Caco-2 (cell line): ENCODE measurements at regions not wholly inside any gene's neighbourhood (a gene's known extent, or its start where the extent isn't known, plus 50 kb on each side); places are given as distances from the start of the nearest gene placed in this dataset.

Experiments
- BruUV-seq: library from RNA; stranded (reverse); fragments of 400-500 nt; replicated peaks from 2 replicates; lab custom pipeline; 2021; lab: Mats Ljungman, UMichigan
- CTCF ChIA-PET: fragments of 300-600 bp; sonication (Branson Sonifier 250); formaldehyde crosslinking; loops from one replicate; lab custom pipeline; 2022; ENCODE audit warnings: antibody characterized with exemption; lab: Charles Lee
- POLR2A ChIA-PET: fragments of 300-600 bp; sonication (Branson Sonifier 250); formaldehyde crosslinking; loops from one replicate; lab custom pipeline; 2022; ENCODE audit warnings: antibody characterized with exemption; lab: Charles Lee
- DNase-seq, 2 experiments: peaks; one replicate each; pipeline versions ENCODE4 v3.0.0 to v3.0.0-alpha.2; 2020 to 2022
- H3K27me3 ChIP-seq: replicated peaks from 2 replicates; pipeline ENCODE4 v1.6.0; 2011; ENCODE audit warnings: low read length; ENCODE audit not compliant: control insufficient read depth, insufficient read depth
- H3K36me3 ChIP-seq: 2 replicates; pipeline ENCODE4 v1.5.1; 2011; ENCODE audit warnings: low read length; ENCODE audit not compliant: control insufficient read depth, insufficient read depth
- H3K4me1 ChIP-seq: fragments of 250-450 bp; sonication (Bioruptor Pico); 2 replicates; pipeline ENCODE4 v1.5.1; 2020; ENCODE audit warnings: mild to moderate bottlenecking
- H3K4me3 ChIP-seq: 2 replicates; pipeline ENCODE4 v1.5.1; 2011; ENCODE audit warnings: low read depth, mild to moderate bottlenecking, control low read depth, low read length
- H3K9me3 ChIP-seq: fragments of 250-450 bp; sonication (Bioruptor Pico); 2 replicates; pipeline ENCODE4 v1.5.1; 2020; ENCODE audit warnings: mild to moderate bottlenecking, moderate library complexity
- H3K27ac Mint-ChIP-seq: one replicate; pipeline ENCODE4 v1.8.0; 2022; ENCODE audit warnings: mixed read lengths; ENCODE audit not compliant: unreplicated experiment
- H3K27me3 Mint-ChIP-seq: one replicate; pipeline ENCODE4 v1.8.0; 2022; ENCODE audit warnings: mixed read lengths; ENCODE audit not compliant: insufficient read depth, unreplicated experiment
- H3K36me3 Mint-ChIP-seq: one replicate; pipeline ENCODE4 v1.8.0; 2022; ENCODE audit warnings: mild to moderate bottlenecking, mixed read lengths; ENCODE audit not compliant: insufficient read depth, unreplicated experiment
- H3K4me1 Mint-ChIP-seq: one replicate; pipeline ENCODE4 v1.8.0; 2022; ENCODE audit warnings: low read depth, mixed read lengths; ENCODE audit not compliant: unreplicated experiment
- H3K4me3 Mint-ChIP-seq: one replicate; pipeline ENCODE4 v1.8.0; 2022; ENCODE audit warnings: mild to moderate bottlenecking, moderate library complexity, mixed read lengths; ENCODE audit not compliant: unreplicated experiment
- H3K9me3 Mint-ChIP-seq: one replicate; pipeline ENCODE4 v1.8.0; 2022; ENCODE audit warnings: mixed read lengths; ENCODE audit not compliant: unreplicated experiment
- intact Hi-C: fragments of 100-400 bp; cut with micrococcal nuclease; formaldehyde crosslinking; loops from one replicate; pipeline ENCODE4 v1.10.0; 2022; ENCODE audit not compliant: unreplicated experiment
- TF ChIP-seq, protein P1 (sequence below), 2 experiments: fragments of 200-600 bp in 1 of 2; IDR thresholded peaks; 1 replicate in 1 of 2; 2 replicates in 1 of 2; pipeline versions ENCODE4 v1.5.1 to v1.8.0; 2011 to 2022; ENCODE audit warnings: antibody characterized with exemption in 1 of 2, control low read depth in 1 of 2, inconsistent platforms in 1 of 2, low read depth in 1 of 2, low read length in 1 of 2, mild to moderate bottlenecking in 1 of 2, moderate library complexity in 1 of 2; ENCODE audit not compliant: insufficient read depth in 1 of 2, severe bottlenecking in 1 of 2, unreplicated experiment in 1 of 2

DNA sequence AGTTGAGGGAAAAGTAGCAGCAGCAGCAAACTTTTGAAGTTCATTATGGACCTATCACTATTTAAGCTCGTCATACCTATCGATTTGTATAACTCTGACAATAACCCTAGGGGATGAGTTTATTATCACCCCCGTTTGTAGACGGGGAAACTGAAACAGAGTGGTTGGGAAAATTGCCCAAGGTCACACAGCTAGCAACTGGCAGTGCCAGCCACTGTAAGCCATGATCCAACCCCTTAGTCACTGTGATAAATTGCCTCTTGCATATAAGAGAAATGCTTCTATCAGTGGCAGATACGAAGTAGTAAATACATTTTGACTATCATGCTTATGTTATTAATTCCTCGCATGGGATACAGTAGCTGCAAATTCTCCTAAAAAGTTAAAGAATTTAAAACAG, 73.3 kb upstream of the ATP10B start:
- BruUV-seq = no TSS peak
- H3K27me3 Mint-ChIP-seq = no peaks in the 10 kb centered on the region
- H3K9me3 Mint-ChIP-seq = peaks cover 9% of the 10 kb centered on the region
- no peaks in the 10 kb centered on the region for H3K27me3 ChIP-seq
- no peak overlapping the region for H3K4me3 Mint-ChIP-seq
- H3K4me1 ChIP-seq = peaks cover 74% of the 10 kb centered on the region
- no peaks in the 10 kb centered on the region for H3K36me3 ChIP-seq
- H3K36me3 Mint-ChIP-seq = peaks cover 8% of the 10 kb centered on the region
- no peak overlapping the region for H3K4me3 ChIP-seq
- DNase-seq = no peak
- H3K27ac Mint-ChIP-seq = no peak overlapping the region
- TF ChIP-seq, protein P1, sequence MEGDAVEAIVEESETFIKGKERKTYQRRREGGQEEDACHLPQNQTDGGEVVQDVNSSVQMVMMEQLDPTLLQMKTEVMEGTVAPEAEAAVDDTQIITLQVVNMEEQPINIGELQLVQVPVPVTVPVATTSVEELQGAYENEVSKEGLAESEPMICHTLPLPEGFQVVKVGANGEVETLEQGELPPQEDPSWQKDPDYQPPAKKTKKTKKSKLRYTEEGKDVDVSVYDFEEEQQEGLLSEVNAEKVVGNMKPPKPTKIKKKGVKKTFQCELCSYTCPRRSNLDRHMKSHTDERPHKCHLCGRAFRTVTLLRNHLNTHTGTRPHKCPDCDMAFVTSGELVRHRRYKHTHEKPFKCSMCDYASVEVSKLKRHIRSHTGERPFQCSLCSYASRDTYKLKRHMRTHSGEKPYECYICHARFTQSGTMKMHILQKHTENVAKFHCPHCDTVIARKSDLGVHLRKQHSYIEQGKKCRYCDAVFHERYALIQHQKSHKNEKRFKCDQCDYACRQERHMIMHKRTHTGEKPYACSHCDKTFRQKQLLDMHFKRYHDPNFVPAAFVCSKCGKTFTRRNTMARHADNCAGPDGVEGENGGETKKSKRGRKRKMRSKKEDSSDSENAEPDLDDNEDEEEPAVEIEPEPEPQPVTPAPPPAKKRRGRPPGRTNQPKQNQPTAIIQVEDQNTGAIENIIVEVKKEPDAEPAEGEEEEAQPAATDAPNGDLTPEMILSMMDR (IDR thresholded peaks at IDR 0.05; ENCODE audit: insufficient read depth in 1 of 2, low read depth in 1 of 2, low read length in 1 of 2, severe bottlenecking in 1 of 2, unreplicated experiment in 1 of 2) = no peak
- ChIA-PET POLR2A (no interaction called here), CTCF (no interaction called here)
- peaks cover 56% of the 10 kb centered on the region for H3K4me1 Mint-ChIP-seq
- H3K9me3 ChIP-seq = no peaks in the 10 kb centered on the region
- intact Hi-C loops = loop anchor here (2.0 kb wide), 2 partner anchors 34 to 122 kb away; no protein-coding TSS in a partner anchor

DNA sequence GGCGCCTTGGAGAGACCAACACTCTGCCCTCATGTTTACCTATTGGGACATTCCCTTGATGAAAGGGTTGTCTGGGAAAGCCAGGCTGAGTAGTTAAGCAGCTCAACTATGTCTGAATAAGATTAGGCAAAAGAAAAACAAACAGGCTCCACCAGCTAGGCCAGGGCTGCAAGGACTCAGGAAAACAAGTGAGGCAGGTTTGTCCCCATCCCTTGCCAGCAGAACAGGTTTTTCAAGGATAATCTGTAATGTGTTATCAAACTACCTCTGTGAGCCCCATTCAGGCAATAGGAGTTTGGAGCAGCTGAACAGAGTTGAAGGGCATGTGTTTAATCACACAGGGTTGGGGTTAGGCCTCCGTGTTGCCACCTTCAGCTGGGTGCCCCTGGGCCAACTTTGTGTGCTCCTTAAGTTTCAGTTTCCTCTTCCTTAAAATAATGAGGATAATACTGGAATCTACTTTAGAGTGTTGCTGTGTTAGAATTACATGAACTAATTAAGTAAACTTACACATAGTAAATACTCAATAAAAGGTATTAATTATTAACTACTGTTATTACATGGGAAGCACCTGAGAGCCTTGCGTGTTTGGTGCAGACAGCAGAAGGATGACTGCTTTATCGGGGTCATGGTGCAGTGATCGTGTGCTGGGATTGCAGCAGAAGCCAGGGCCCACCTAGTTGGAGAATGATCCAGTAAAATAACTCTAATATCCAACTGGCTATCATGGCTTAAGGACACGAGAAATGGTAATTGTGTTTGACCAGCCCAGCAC, 72.1 kb upstream of the ATP10B start:
- TF ChIP-seq, protein P1 (IDR thresholded peaks at IDR 0.05; ENCODE audit: insufficient read depth in 1 of 2, low read depth in 1 of 2, low read length in 1 of 2, severe bottlenecking in 1 of 2, unreplicated experiment in 1 of 2) = no peak
- Mint-ChIP-seq H3K9me3 (peaks cover 9% of the 10 kb centered on the region), H3K4me3 (peak overlapping the region; percentile 44), H3K27me3 (no peaks in the 10 kb centered on the region), H3K27ac (peak overlapping the region; percentile 76), H3K4me1 (peaks cover 46% of the 10 kb centered on the region), H3K36me3 (peaks cover 8% of the 10 kb centered on the region)
- peaks cover 64% of the 10 kb centered on the region for H3K4me1 ChIP-seq
- no peaks in the 10 kb centered on the region for H3K36me3 ChIP-seq
- intact Hi-C loops = loop anchor here (1.0 to 5.0 kb wide), 5 partner anchors 21 to 237 kb away; no protein-coding TSS in a partner anchor
- H3K4me3 ChIP-seq = no peak overlapping the region
- CTCF ChIA-PET = no interaction called here
- no TSS peak for BruUV-seq
- peak; percentile 95 to 97 for DNase-seq
- POLR2A ChIA-PET = no interaction called here
- no peaks in the 10 kb centered on the region for H3K9me3 ChIP-seq
- no peaks in the 10 kb centered on the region for H3K27me3 ChIP-seq

DNA sequence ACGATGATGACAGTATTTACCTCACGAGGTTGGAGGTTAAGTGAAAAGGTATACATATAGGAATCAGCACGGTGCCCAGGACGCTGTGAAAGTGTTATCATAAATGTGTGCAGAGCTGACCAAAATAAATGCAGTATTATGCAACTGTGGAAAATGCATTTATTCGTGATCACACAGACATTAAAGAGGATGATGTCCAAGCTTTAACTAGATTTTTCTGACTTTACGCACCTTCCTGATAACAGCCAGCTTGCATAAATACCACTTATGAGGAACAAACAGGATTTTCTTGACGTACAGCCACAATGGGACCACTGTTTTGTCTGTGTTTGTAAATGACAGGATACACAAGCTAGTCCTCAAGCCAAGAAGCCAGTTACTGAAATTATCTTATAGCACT, 71.4 kb upstream of the ATP10B start:
- TF ChIP-seq, protein P1 (IDR thresholded peaks at IDR 0.05; ENCODE audit: insufficient read depth in 1 of 2, low read depth in 1 of 2, low read length in 1 of 2, severe bottlenecking in 1 of 2, unreplicated experiment in 1 of 2) = no peak
- H3K4me3 Mint-ChIP-seq = peak overlapping the region; percentile 44
- ChIA-PET CTCF (no interaction called here), POLR2A (no interaction called here)
- Histone ChIP-seq H3K4me3 (no peak overlapping the region), H3K9me3 (no peaks in the 10 kb centered on the region), H3K36me3 (no peaks in the 10 kb centered on the region), H3K27me3 (no peaks in the 10 kb centered on the region), H3K4me1 (peaks cover 64% of the 10 kb centered on the region)
- BruUV-seq = no TSS peak
- H3K4me1 Mint-ChIP-seq = peaks cover 45% of the 10 kb centered on the region
- peaks cover 8% of the 10 kb centered on the region for H3K36me3 Mint-ChIP-seq
- no peak for DNase-seq
- no peaks in the 10 kb centered on the region for H3K27me3 Mint-ChIP-seq
- intact Hi-C loops = loop anchor here (5.0 kb wide), 1 partner anchor 236 kb away; no protein-coding TSS in a partner anchor
- H3K9me3 Mint-ChIP-seq = peaks cover 14% of the 10 kb centered on the region
- peak overlapping the region; percentile 76 for H3K27ac Mint-ChIP-seq
